HEK293T (cell line): ENCODE measurements at regions not wholly inside any gene's neighbourhood (a gene's known extent, or its start where the extent isn't known, plus 50 kb on each side); places are given as distances from the start of the nearest gene placed in this dataset.

Experiments
- CTCF ChIA-PET: fragments of 350-600 bp; formaldehyde crosslinking; extraction: SDS; loops from one replicate; lab custom pipeline; 2021; ENCODE audit warnings: antibody characterized with exemption, inconsistent platforms; lab: Yijun Ruan, JAX
- POLR2A ChIA-PET: fragments of 350-600 bp; formaldehyde crosslinking; extraction: SDS; loops from one replicate; lab custom pipeline; 2020; ENCODE audit warnings: antibody characterized with exemption, inconsistent platforms; lab: Yijun Ruan, JAX
- DNase-seq: peaks from one replicate; pipeline ENCODE4 v3.0.0; 2012; ENCODE audit warnings: mixed read lengths; ENCODE audit errors: extremely low spot score
- ARNT ChIP-seq: fragments of 450-650 bp; IDR thresholded peaks from 2 replicates; pipeline ENCODE4 v1.6.1; 2017; ENCODE audit warnings: mild to moderate bottlenecking
- BHLHE40 ChIP-seq: fragments of 450-650 bp; IDR thresholded peaks from 2 replicates; pipeline ENCODE4 v1.6.1; 2016; ENCODE audit warnings: mild to moderate bottlenecking, moderate library complexity, borderline replicate concordance
- CTBP1 ChIP-seq: fragments of 450-650 bp; IDR thresholded peaks from 2 replicates; pipeline ENCODE4 v1.6.1; 2016; ENCODE audit warnings: borderline replicate concordance
- ELF4 ChIP-seq: fragments of 450-650 bp; IDR thresholded peaks from 2 replicates; pipeline ENCODE4 v1.6.1; 2017; ENCODE audit warnings: antibody characterized with exemption
- FOXA1 ChIP-seq: fragments of 450-650 bp; IDR thresholded peaks from 2 replicates; pipeline ENCODE4 v1.6.1; 2016; ENCODE audit warnings: mild to moderate bottlenecking
- FOXK2 ChIP-seq: fragments of 450-650 bp; IDR thresholded peaks from 2 replicates; pipeline ENCODE4 v1.6.1; 2016; ENCODE audit warnings: mild to moderate bottlenecking
- FOXM1 ChIP-seq: fragments of 450-650 bp; IDR thresholded peaks from 2 replicates; pipeline ENCODE4 v1.6.1; 2017; ENCODE audit warnings: mild to moderate bottlenecking, borderline replicate concordance
- HDGF ChIP-seq: fragments of 450-650 bp; IDR thresholded peaks from 2 replicates; pipeline ENCODE4 v1.6.1; 2017; ENCODE audit warnings: antibody characterized with exemption, borderline replicate concordance
- L3MBTL2 ChIP-seq: fragments of 450-650 bp; conservative IDR thresholded peaks from 2 replicates; pipeline ENCODE4 v1.6.1; 2016; ENCODE audit warnings: mild to moderate bottlenecking
- LEF1 ChIP-seq: fragments of 450-650 bp; IDR thresholded peaks from 2 replicates; pipeline ENCODE4 v1.6.1; 2017; ENCODE audit warnings: mild to moderate bottlenecking, borderline replicate concordance
- NFRKB ChIP-seq: fragments of 450-650 bp; IDR thresholded peaks from 2 replicates; pipeline ENCODE4 v1.6.1; 2016; ENCODE audit warnings: mild to moderate bottlenecking, moderate library complexity
- PKNOX1 ChIP-seq: fragments of 450-650 bp; IDR thresholded peaks from 2 replicates; pipeline ENCODE4 v1.6.1; 2016
- SP1 ChIP-seq: fragments of 450-650 bp; IDR thresholded peaks from 2 replicates; pipeline ENCODE4 v1.6.1; 2017
- SUZ12 ChIP-seq: fragments of 450-650 bp; IDR thresholded peaks from 2 replicates; pipeline ENCODE4 v1.6.1; 2016; ENCODE audit warnings: mild to moderate bottlenecking
- TARDBP ChIP-seq: fragments of 450-650 bp; IDR thresholded peaks from 2 replicates; pipeline ENCODE4 v1.6.1; 2016
- ZNF384 ChIP-seq: fragments of 450-650 bp; IDR thresholded peaks from 2 replicates; pipeline ENCODE4 v1.6.1; 2016

GRCh38 chr5:34510002-34510401 is 146.1 kb upstream of the RAI14 start:
- POLR2A ChIA-PET = interaction anchor here (1.6 kb wide), 1 partner anchor 405 kb away, joined by 7 read pairs; the partner anchor contains the start of genes BRIX1 and RAD1

DNA sequence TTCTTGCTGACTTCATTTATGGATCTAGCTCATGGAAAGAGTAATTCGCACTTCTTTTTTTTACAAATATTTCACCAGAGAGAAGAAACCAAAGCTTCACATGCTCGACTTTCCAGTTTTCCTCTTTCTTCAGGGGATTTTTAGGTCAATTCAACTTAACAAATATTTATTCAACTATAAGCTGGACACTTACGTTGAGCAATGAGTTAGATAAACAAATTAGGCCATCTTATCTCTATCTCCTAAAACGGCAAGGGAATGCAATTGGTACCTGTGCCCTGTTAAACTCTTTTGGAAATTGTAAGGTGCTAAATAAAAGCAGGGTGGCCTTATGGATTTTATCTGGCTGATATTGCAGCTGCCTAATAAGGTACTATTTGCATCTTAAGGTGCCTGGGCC is 145.1 kb upstream of the RAI14 start:
- ChIA-PET CTCF (interaction anchor here (1.0 to 1.1 kb wide), 2 partner anchors 25 to 492 kb away, joined by 3 to 5 read pairs; no protein-coding TSS in a partner anchor), POLR2A (interaction anchor here (1.6 kb wide), 1 partner anchor 404 kb away, joined by 7 read pairs; the partner anchor contains the start of genes BRIX1 and RAD1)
- no peak for DNase-seq
- TF ChIP-seq CTBP1 (no peak), ELF4 (no peak), ZNF384 (no peak), HDGF (no peak), BHLHE40 (no peak), L3MBTL2 (no peak)

More at GRCh38 chr5:34510002-34510401, 146.1 kb upstream of the RAI14 start:
- no peak for DNase-seq
- TF ChIP-seq HDGF (no peak), SUZ12 (no peak), L3MBTL2 (no peak), PKNOX1 (no peak), NFRKB (no peak), SP1 (no peak), FOXK2 (no peak), FOXA1 (no peak), TARDBP (no peak), BHLHE40 (no peak), CTBP1 (no peak), FOXM1 (no peak), ARNT (no peak), ZNF384 (no peak), LEF1 (no peak), ELF4 (no peak)
- CTCF ChIA-PET = interaction anchor here (1.0 kb wide), 1 partner anchor 24 kb away, joined by 5 read pairs; no protein-coding TSS in a partner anchor

DNA sequence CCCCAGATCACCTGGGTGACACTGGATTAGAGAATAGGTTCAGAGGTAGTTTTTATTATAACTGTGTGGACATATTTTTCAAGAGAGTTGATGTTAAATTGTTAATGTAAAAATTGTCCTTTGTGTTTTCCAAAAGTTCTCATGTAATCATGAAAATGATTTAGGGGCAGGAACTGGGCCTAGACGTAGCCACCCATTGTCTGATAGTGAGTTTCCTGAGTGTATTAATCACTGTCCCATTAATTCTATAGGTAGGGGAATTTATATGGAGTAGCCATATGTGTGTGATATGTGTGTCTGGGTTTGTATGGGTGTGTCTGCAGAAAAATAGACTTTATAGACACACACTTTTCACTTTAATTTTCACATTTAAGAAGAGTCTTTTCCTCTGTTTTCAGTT is 144.6 kb upstream of the RAI14 start:
- no peak for DNase-seq
- TF ChIP-seq BHLHE40 = no peak
- TF ChIP-seq FOXK2 = no peak
- no peak for TF ChIP-seq L3MBTL2
- TF ChIP-seq HDGF = no peak
- no peak for TF ChIP-seq NFRKB
- TF ChIP-seq PKNOX1 = no peak
- TF ChIP-seq ZNF384 = no peak
- no peak for TF ChIP-seq ELF4
- no peak for TF ChIP-seq SP1
- no peak for TF ChIP-seq TARDBP
- ChIA-PET CTCF (interaction anchor here (0.8 to 1.1 kb wide), 2 partner anchors 11 to 492 kb away, joined by 3 read pairs; no protein-coding TSS in a partner anchor), POLR2A (interaction anchor here (1.6 kb wide), 1 partner anchor 404 kb away, joined by 7 read pairs; the partner anchor contains the start of genes BRIX1 and RAD1)

DNA sequence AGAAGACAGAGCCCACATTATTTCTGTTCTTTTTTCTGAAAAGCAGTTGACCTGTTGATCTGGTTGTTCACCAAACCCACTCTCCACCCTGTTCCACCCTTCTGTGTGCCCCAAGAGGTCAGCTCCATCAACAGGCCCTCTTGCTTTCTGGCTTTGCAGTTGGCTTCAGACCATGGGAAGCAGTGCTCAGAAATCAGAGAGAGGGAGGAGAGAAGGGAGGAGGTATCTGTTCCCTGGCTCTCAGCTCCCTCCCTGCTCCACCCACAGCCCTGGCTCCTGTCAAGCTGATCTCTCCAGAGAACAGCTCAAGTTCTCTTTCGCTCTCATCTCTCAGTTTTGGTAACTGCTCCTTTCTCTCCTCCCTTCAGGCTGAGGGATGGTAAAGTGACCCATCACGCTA is 144.2 kb upstream of the RAI14 start:
- no peak for DNase-seq
- TF ChIP-seq ARNT (no peak), SUZ12 (no peak), SP1 (no peak), L3MBTL2 (no peak), HDGF (no peak), BHLHE40 (no peak), PKNOX1 (no peak), FOXA1 (no peak), LEF1 (no peak), FOXK2 (no peak), NFRKB (no peak), TARDBP (no peak), ELF4 (no peak), ZNF384 (no peak), CTBP1 (no peak), FOXM1 (no peak)
- POLR2A ChIA-PET = no interaction called here
- CTCF ChIA-PET = interaction anchor here (0.8 to 1.1 kb wide), 2 partner anchors 11 to 492 kb away, joined by 3 read pairs; no protein-coding TSS in a partner anchor

DNA sequence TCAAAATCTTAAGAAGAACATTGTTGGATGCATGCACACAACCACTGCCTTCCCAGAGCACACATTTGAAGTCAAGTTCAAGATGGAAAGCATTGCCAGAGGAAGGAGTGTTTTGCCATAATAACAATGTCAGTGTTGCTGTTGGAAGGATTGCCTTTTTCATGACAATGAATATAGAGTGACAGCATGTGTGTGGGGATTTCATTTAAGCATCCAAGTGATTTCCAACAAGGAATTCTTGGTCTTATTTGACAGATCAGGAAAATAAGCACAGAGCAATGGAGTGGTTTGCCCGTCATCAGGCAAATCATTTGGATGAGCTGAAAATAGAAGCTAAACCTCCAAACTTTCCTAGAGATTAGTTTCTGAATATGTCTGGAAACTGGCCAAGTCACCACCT is 140.0 kb upstream of the RAI14 start:
- no peak for DNase-seq
- POLR2A ChIA-PET = no interaction called here
- TF ChIP-seq SUZ12 = no peak
- no peak for TF ChIP-seq PKNOX1
- no peak for TF ChIP-seq ZNF384
- TF ChIP-seq TARDBP = no peak
- no peak for TF ChIP-seq FOXK2
- TF ChIP-seq FOXA1 = no peak
- TF ChIP-seq L3MBTL2 = no peak
- no peak for TF ChIP-seq SP1
- TF ChIP-seq BHLHE40 = no peak
- TF ChIP-seq LEF1 = no peak
- no peak for TF ChIP-seq HDGF
- TF ChIP-seq ARNT = no peak
- no peak for TF ChIP-seq CTBP1
- TF ChIP-seq NFRKB = no peak
- no peak for TF ChIP-seq FOXM1
- no peak for TF ChIP-seq ELF4
- CTCF ChIA-PET = interaction anchor here (1.1 kb wide), 1 partner anchor 382 kb away, joined by 3 read pairs; no protein-coding TSS in a partner anchor
